ENCODE measurements at regions not wholly inside any gene's neighbourhood (a gene's known extent, or its start where the extent isn't known, plus 50 kb on each side); places are given as distances from the start of the nearest gene placed in this dataset.

GRCh38 chr9:134525070-134525815, 116.4 kb upstream of the COL5A1 start:
- no peak overlapping the region for H2AFZ ChIP-seq (ENCODE audit: low read length)

GRCh38 chr9:134525841-134526583, 115.6 kb upstream of the COL5A1 start:
- peak in 1 of 2 donors; percentile 29 for DNase-seq (ENCODE audit: low read depth in 2 of 2)
- H2AFZ ChIP-seq (ENCODE audit: low read length): no peak overlapping the region
- H3K4me2 ChIP-seq (ENCODE audit: extremely low read depth, insufficient read depth, low read length): peak overlapping the region; percentile 59
- no peaks in the 10 kb centered on the region for H3K36me3 ChIP-seq (ENCODE audit: control insufficient read depth, insufficient read depth, low read length)
- H3K9ac ChIP-seq (ENCODE audit: insufficient read depth, low read length): no peak overlapping the region
- H3K27ac ChIP-seq (ENCODE audit: insufficient read depth, low read length): peak overlapping the region; percentile 27
- no peaks in the 10 kb centered on the region for H3K79me2 ChIP-seq (ENCODE audit: control insufficient read depth, insufficient read depth, low read length)
- TF ChIP-seq CTCF (conservative IDR thresholded peaks at IDR 0.05 in 1 of 2, IDR thresholded peaks at IDR 0.05 in 1 of 2; ENCODE audit: low read depth in 1 of 2, low read length in 2 of 2): peak in 1 of 2 donors; percentile 10
- no peak for TF ChIP-seq EZH2 (IDR thresholded peaks at IDR 0.05; ENCODE audit: low read length, missing control alignments)
- no peaks in the 10 kb centered on the region for H4K20me1 ChIP-seq (ENCODE audit: control insufficient read depth, extremely low read depth, insufficient read depth, low read length)
- peak overlapping the region in 1 of 4 experiments; percentile 34 for H3K4me3 ChIP-seq (replicated peaks in 1 of 4; ENCODE audit: control extremely low read depth in 1 of 4, insufficient read depth in 1 of 4, low read depth in 3 of 4, low read length in 4 of 4)
- H3K4me1 ChIP-seq (ENCODE audit: control insufficient read depth, extremely low read depth, insufficient read depth, low read length): no peaks in the 10 kb centered on the region
- no peaks in the 10 kb centered on the region for H3K27me3 ChIP-seq (ENCODE audit: control insufficient read depth, insufficient read depth, low read length)
- no peaks in the 10 kb centered on the region for H3K9me3 ChIP-seq (ENCODE audit: control insufficient read depth, insufficient read depth, low read depth, low read length)

More at GRCh38 chr9:134525070-134525815, 116.4 kb upstream of the COL5A1 start:
- no peak for TF ChIP-seq CTCF (conservative IDR thresholded peaks at IDR 0.05 in 1 of 2, IDR thresholded peaks at IDR 0.05 in 1 of 2; ENCODE audit: low read depth in 1 of 2, low read length in 2 of 2)
- no peak for TF ChIP-seq EZH2 (IDR thresholded peaks at IDR 0.05; ENCODE audit: low read length, missing control alignments)
- Histone ChIP-seq H3K27me3 (ENCODE audit: control insufficient read depth, insufficient read depth, low read length) (no peaks in the 10 kb centered on the region), H3K4me2 (ENCODE audit: extremely low read depth, insufficient read depth, low read length) (no peak overlapping the region), H3K4me1 (ENCODE audit: control insufficient read depth, extremely low read depth, insufficient read depth, low read length) (no peaks in the 10 kb centered on the region), H3K79me2 (ENCODE audit: control insufficient read depth, insufficient read depth, low read length) (no peaks in the 10 kb centered on the region), H3K36me3 (ENCODE audit: control insufficient read depth, insufficient read depth, low read length) (no peaks in the 10 kb centered on the region), H3K4me3 (replicated peaks in 1 of 4; ENCODE audit: control extremely low read depth in 1 of 4, insufficient read depth in 1 of 4, low read depth in 3 of 4, low read length in 4 of 4) (no peak overlapping the region), H3K9me3 (ENCODE audit: control insufficient read depth, insufficient read depth, low read depth, low read length) (no peaks in the 10 kb centered on the region), H3K27ac (ENCODE audit: insufficient read depth, low read length) (no peak overlapping the region), H3K9ac (ENCODE audit: insufficient read depth, low read length) (no peak overlapping the region), H4K20me1 (ENCODE audit: control insufficient read depth, extremely low read depth, insufficient read depth, low read length) (no peaks in the 10 kb centered on the region)
- no peak for DNase-seq (ENCODE audit: low read depth in 2 of 2)
